WTC11 (cell line): ENCODE measurements at regions not wholly inside any gene's neighbourhood (a gene's known extent, or its start where the extent isn't known, plus 50 kb on each side); places are given as distances from the start of the nearest gene placed in this dataset.

Experiments used
- ATAC-seq: fragments of 200-7000 bp; cut with Tn5 transposase; 2 replicates; pipeline ENCODE4 v1.10.0; 2021; ENCODE audit warnings: mild to moderate bottlenecking, moderate library complexity
- CTCF ChIA-PET: fragments of 300-600 bp; sonication (Branson Sonifier 250); formaldehyde crosslinking; loops from one replicate; lab custom pipeline; 2021; ENCODE audit warnings: antibody characterized with exemption; lab: Charles Lee
- POLR2A ChIA-PET: fragments of 350-600 bp; sonication (Branson Sonifier 250); formaldehyde crosslinking; loops from one replicate; lab custom pipeline; 2021; ENCODE audit warnings: antibody characterized with exemption; lab: Charles Lee
- DNase-seq: peaks from one replicate; pipeline ENCODE4 v3.0.0; 2021; ENCODE audit warnings: low spot score
- H3K27ac Mint-ChIP-seq: 2 replicates; pipeline ENCODE4 v1.8.0; 2021; ENCODE audit warnings: mixed read lengths
- H3K27me3 Mint-ChIP-seq: 2 replicates; pipeline ENCODE4 v1.8.0; 2021; ENCODE audit warnings: low read depth, mild to moderate bottlenecking, moderate library complexity, mixed read lengths
- H3K36me3 Mint-ChIP-seq: 2 replicates; pipeline ENCODE4 v1.8.0; 2021; ENCODE audit warnings: mixed read lengths
- H3K4me1 Mint-ChIP-seq: 2 replicates; pipeline ENCODE4 v1.8.0; 2022; ENCODE audit warnings: mixed read lengths
- H3K4me3 Mint-ChIP-seq: 2 replicates; pipeline ENCODE4 v1.8.0; 2021; ENCODE audit warnings: mild to moderate bottlenecking, moderate library complexity, mixed read lengths
- H3K9me3 Mint-ChIP-seq: 2 replicates; pipeline ENCODE4 v1.8.0; 2021; ENCODE audit warnings: mixed read lengths
- GABPB1 ChIP-seq: sonication (generic); formaldehyde crosslinking; IDR thresholded peaks from 2 replicates; pipeline ENCODE4 v1.8.1; 2023; ENCODE audit warnings: mild to moderate bottlenecking, missing genetic modification reagents
- NFATC4 ChIP-seq: fragments of 250-450 bp; sonication (Bioruptor Pico); IDR thresholded peaks from 2 replicates; pipeline ENCODE4 v1.9.0; 2021; ENCODE audit warnings: mild to moderate bottlenecking
- NFE2L1 ChIP-seq: sonication (generic); formaldehyde crosslinking; IDR thresholded peaks from 2 replicates; pipeline ENCODE4 v1.8.1; 2023; ENCODE audit warnings: missing genetic modification reagents
- NR2C2 ChIP-seq: sonication (generic); formaldehyde crosslinking; IDR thresholded peaks from 2 replicates; pipeline ENCODE4 v1.8.0; 2022; ENCODE audit warnings: mild to moderate bottlenecking, missing genetic modification reagents
- NR3C1 ChIP-seq: sonication (generic); formaldehyde crosslinking; conservative IDR thresholded peaks from 2 replicates; pipeline ENCODE4 v1.8.1; 2023; ENCODE audit warnings: low read depth, mild to moderate bottlenecking, missing genetic modification reagents
- SMAD3 ChIP-seq: sonication (generic); formaldehyde crosslinking; IDR thresholded peaks from 2 replicates; pipeline ENCODE4 v1.8.0; 2022; ENCODE audit warnings: missing genetic modification reagents, mild to moderate bottlenecking, borderline replicate concordance
- SMAD4 ChIP-seq: sonication (generic); formaldehyde crosslinking; IDR thresholded peaks from 2 replicates; pipeline ENCODE4 v1.8.0; 2022; ENCODE audit warnings: mild to moderate bottlenecking, missing genetic modification reagents
- ZNF263 ChIP-seq: sonication (generic); formaldehyde crosslinking; IDR thresholded peaks from 2 replicates; pipeline ENCODE4 v1.8.1; 2022; ENCODE audit warnings: low read depth, mild to moderate bottlenecking, moderate library complexity, missing genetic modification reagents
- TF ChIP-seq, protein P1 (sequence below): sonication (generic); formaldehyde crosslinking; IDR thresholded peaks from 2 replicates; pipeline ENCODE4 v1.8.0; 2023; ENCODE audit warnings: missing genetic modification reagents
- TF ChIP-seq, protein P2 (sequence below): sonication (generic); formaldehyde crosslinking; IDR thresholded peaks from 2 replicates; pipeline ENCODE4 v1.8.1; 2022; ENCODE audit warnings: low read depth, missing genetic modification reagents, borderline replicate concordance
- TF ChIP-seq, protein P3 (sequence below): fragments of 250-450 bp; sonication (Bioruptor Pico); IDR thresholded peaks from 2 replicates; pipeline ENCODE4 v2.1.2; 2022; ENCODE audit warnings: mild to moderate bottlenecking, moderate library complexity

DNA sequence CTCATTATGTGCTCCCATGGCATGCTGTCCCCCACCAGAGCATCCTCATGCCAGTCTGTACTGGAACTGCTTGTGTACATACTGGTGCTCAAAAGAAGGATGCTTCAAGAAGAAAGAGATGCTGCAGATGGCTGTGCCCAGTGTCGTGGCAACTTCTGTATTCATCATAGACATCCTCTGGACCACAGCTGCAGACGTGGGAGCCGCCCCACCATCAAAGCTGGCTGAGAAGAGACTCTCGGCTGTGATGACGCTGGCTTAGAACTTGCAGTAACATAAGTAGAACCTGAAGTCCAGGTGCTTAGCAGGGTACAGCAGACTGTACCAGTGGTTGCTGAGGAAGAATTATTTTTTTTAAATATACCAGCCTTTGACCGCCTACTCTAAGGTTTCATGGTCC, 112.6 kb upstream of the ARHGAP5 start:
- peaks cover 5% of the 10 kb centered on the region for H3K36me3 Mint-ChIP-seq
- H3K27ac Mint-ChIP-seq, result no peak overlapping the region
- no peaks in the 10 kb centered on the region for H3K27me3 Mint-ChIP-seq
- ChIA-PET CTCF (interaction anchor here (1.0 kb wide), 1 partner anchor 9 kb away, joined by 3 read pairs; no protein-coding TSS in a partner anchor), POLR2A (no interaction called here)
- ATAC-seq (no peak), DNase-seq (no peak)
- peaks cover 8% of the 10 kb centered on the region for H3K9me3 Mint-ChIP-seq
- TF ChIP-seq, protein P1, sequence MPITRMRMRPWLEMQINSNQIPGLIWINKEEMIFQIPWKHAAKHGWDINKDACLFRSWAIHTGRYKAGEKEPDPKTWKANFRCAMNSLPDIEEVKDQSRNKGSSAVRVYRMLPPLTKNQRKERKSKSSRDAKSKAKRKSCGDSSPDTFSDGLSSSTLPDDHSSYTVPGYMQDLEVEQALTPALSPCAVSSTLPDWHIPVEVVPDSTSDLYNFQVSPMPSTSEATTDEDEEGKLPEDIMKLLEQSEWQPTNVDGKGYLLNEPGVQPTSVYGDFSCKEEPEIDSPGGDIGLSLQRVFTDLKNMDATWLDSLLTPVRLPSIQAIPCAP (CRISPR knock-in tag), result no peak
- TF ChIP-seq ZNF263 (CRISPR knock-in tag), result no peak
- no peak for TF ChIP-seq NR3C1 (CRISPR knock-in tag)
- no peak for TF ChIP-seq SMAD3 (CRISPR knock-in tag)
- H3K4me3 Mint-ChIP-seq, result no peak overlapping the region
- no peaks in the 10 kb centered on the region for H3K4me1 Mint-ChIP-seq

DNA sequence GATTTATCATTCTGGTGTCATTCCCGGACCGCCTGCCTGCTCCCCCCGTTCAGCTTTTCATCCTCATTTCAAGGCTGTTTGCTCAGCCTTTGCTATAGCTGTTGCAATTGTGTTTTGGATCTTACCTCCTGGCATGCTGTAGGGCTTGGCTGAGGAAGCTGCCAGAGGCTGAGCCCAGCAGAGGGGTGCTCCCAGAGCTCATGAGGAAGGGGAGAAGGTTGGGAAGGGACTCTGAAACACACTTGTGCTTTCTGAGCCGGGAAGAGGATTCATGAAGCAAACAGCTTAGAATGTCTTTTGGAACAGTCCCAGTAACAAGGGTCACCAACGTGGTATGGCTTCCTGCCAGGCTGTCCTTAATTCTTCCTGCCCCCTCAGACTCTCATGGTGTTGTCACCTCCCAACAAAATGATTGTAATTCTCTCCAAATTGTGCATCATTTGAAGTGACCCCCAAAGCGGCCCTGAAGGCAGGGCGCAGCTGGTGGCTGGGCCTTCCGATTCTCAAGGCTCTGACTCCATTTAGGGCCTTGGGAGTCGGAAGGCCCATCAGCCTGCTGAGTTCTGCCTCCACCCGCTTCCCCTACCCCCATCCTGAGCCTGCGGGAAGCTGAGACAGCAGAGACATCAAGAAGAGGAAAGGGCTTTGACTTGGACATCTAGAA, 111.9 kb upstream of the ARHGAP5 start:
- CTCF ChIA-PET, result interaction anchor here (1.0 kb wide), 1 partner anchor 9 kb away, joined by 3 read pairs; no protein-coding TSS in a partner anchor

DNA sequence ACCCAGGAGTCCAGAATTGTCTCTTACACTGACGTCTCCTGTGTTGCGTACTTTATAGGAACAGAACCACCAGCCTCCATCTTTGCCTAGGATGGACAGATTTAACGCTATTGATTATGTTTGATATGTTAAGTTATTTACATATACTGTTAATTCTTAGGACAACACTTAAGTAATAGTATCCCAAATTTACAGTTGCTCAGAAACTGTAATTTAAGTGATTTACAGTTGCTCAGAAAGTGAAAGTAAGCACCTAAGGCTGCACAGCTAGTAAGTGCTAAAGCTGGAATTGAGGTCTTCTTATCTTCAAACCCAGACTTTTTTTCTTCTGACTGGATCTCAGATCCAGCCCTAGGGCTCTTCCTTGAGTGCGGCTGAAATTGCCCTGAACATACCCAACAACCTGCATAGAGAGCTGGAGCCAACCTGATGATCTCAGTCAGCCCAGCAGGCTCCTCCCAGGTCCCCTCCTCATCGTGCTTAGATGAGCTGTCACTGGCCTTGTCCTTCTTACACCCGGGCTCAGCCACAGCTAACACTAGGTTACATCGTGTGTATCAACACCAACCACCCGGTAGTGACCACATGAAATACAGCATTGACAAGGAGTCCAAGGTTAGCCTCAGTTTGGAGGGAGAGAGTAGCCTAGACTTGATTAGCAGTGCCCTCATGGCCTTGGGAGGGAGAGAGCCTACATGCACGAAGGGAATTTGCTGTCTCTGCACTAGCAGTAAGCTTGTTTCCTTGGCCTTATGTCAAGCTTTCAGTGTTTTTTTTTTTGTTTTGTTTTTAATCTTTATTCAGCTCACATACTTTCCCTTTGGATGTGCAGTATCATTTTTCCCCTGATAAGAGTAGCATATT, 111.1 kb upstream of the ARHGAP5 start:
- ATAC-seq (no peak), DNase-seq (no peak)
- TF ChIP-seq SMAD4, result no peak
- peak; percentile 66 for TF ChIP-seq GABPB1 (CRISPR knock-in tag)
- TF ChIP-seq NFATC4 (CRISPR knock-in tag), result no peak
- TF ChIP-seq NR2C2 (CRISPR knock-in tag), result no peak
- TF ChIP-seq, protein P2, sequence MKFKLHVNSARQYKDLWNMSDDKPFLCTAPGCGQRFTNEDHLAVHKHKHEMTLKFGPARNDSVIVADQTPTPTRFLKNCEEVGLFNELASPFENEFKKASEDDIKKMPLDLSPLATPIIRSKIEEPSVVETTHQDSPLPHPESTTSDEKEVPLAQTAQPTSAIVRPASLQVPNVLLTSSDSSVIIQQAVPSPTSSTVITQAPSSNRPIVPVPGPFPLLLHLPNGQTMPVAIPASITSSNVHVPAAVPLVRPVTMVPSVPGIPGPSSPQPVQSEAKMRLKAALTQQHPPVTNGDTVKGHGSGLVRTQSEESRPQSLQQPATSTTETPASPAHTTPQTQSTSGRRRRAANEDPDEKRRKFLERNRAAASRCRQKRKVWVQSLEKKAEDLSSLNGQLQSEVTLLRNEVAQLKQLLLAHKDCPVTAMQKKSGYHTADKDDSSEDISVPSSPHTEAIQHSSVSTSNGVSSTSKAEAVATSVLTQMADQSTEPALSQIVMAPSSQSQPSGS, result no peak
- Mint-ChIP-seq H3K27me3 (no peaks in the 10 kb centered on the region), H3K36me3 (peaks cover 2% of the 10 kb centered on the region), H3K27ac (no peak overlapping the region), H3K4me1 (no peaks in the 10 kb centered on the region), H3K9me3 (peaks cover 14% of the 10 kb centered on the region), H3K4me3 (no peak overlapping the region)
- CTCF ChIA-PET, result interaction anchor here (1.0 kb wide), 1 partner anchor 10 kb away, joined by 3 read pairs; no protein-coding TSS in a partner anchor
- POLR2A ChIA-PET, result no interaction called here

More for the DNA sequence above, 111.9 kb upstream of the ARHGAP5 start:
- H3K36me3 Mint-ChIP-seq, result peaks cover 5% of the 10 kb centered on the region
- H3K27ac Mint-ChIP-seq, result no peak overlapping the region
- POLR2A ChIA-PET, result no interaction called here
- no peak overlapping the region for H3K4me3 Mint-ChIP-seq
- ATAC-seq, result no peak
- no peak for DNase-seq
- H3K27me3 Mint-ChIP-seq, result no peaks in the 10 kb centered on the region
- H3K4me1 Mint-ChIP-seq, result no peaks in the 10 kb centered on the region
- peaks cover 12% of the 10 kb centered on the region for H3K9me3 Mint-ChIP-seq
- TF ChIP-seq GABPB1 (CRISPR knock-in tag) (0 out of 2 replicates have a peak, but pooled peaks have one; percentile 26), NFE2L1 (CRISPR knock-in tag) (no peak)

DNA sequence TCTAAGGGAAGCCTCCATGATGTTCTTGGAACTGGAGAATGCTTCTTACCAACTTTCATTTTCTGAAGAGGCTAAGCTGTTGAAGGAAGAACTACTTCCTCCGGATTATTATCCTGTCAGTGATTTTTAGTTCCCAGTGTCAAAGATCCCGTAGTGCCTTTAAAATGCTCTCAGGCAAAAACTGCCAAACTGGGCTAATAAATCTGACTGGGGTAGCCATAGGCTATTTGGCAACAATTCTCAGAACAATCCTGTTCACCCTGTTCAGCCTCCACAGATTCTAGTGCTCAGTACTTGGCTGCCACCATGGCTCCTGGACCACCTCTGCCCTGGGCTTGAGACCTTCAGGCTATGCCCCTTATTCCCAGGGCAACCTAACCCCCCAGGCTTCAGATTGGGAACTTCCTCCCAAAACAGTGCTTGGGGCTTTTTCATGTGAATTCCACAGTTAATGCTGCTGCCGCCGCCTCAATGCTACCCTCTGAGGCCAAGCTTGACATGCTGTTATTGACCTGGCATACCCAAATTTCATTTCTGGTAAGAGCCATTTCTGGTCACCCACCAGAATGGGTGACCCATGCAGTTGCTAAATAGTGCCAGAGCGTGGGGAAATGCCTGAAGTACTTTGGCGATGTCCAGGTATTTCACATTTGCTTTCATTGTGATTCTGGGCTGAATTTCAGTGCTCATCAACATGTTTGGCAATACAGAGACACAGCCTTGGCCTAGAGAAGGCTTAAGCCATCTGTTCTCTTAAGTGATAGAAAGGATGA, 110.0 kb upstream of the ARHGAP5 start:
- DNase-seq, result no peak
- ChIA-PET POLR2A (no interaction called here), CTCF (no interaction called here)
- no peaks in the 10 kb centered on the region for H3K4me1 Mint-ChIP-seq
- ATAC-seq, result no peak
- no peaks in the 10 kb centered on the region for H3K27me3 Mint-ChIP-seq
- no peak overlapping the region for H3K4me3 Mint-ChIP-seq
- H3K9me3 Mint-ChIP-seq, result peaks cover 22% of the 10 kb centered on the region
- peaks cover 5% of the 10 kb centered on the region for H3K36me3 Mint-ChIP-seq
- TF ChIP-seq, protein P3, sequence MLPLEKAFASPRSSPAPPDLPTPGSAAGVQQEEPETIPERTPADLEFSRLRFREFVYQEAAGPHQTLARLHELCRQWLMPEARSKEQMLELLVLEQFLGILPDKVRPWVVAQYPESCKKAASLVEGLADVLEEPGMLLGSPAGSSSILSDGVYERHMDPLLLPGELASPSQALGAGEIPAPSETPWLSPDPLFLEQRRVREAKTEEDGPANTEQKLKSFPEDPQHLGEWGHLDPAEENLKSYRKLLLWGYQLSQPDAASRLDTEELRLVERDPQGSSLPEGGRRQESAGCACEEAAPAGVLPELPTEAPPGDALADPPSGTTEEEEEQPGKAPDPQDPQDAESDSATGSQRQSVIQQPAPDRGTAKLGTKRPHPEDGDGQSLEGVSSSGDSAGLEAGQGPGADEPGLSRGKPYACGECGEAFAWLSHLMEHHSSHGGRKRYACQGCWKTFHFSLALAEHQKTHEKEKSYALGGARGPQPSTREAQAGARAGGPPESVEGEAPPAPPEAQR (CRISPR knock-in tag), result no peak
- TF ChIP-seq GABPB1 (CRISPR knock-in tag), result peak; percentile 33; the same call in 1 of the 2 replicates
- H3K27ac Mint-ChIP-seq, result no peak overlapping the region
